B cell (primary cell): ENCODE measurements at regions not wholly inside any gene's neighbourhood (a gene's known extent, or its start where the extent isn't known, plus 50 kb on each side); places are given as distances from the start of the nearest gene placed in this dataset.

Source experiments
- ATAC-seq: fragments of 200-7000 bp; cut with Tn5 transposase; one replicate; pipeline ENCODE4 v1.10.0; 2021; ENCODE audit warnings: low read depth, mild to moderate bottlenecking, moderate number of reproducible peaks, moderate library complexity
- CTCF ChIA-PET: fragments of 350-600 bp; sonication (Branson Sonifier 250); formaldehyde crosslinking; loops from one replicate; lab custom pipeline; 2021; ENCODE audit warnings: antibody characterized with exemption, inconsistent platforms; lab: Charles Lee
- POLR2A ChIA-PET: fragments of 350-600 bp; sonication (Branson Sonifier 250); formaldehyde crosslinking; loops from one replicate; lab custom pipeline; 2021; ENCODE audit warnings: antibody characterized with exemption; lab: Charles Lee
- DNase-seq: peaks from one replicate; pipeline ENCODE4 v3.0.0; 2013
- H2AFZ ChIP-seq: 2 replicates; pipeline ENCODE4 v1.6.1; 2012; ENCODE audit warnings: mild to moderate bottlenecking, low read depth, low read length; ENCODE audit not compliant: insufficient read depth, poor library complexity, severe bottlenecking
- H3K27ac ChIP-seq, 2 donors: 1 replicate in 1 of 2; 2 replicates in 1 of 2; pipeline ENCODE4 v1.5.1; 2012 to 2013; ENCODE audit warnings: low read length in 2 of 2, mild to moderate bottlenecking in 2 of 2, moderate library complexity in 1 of 2
- H3K27me3 ChIP-seq, 4 experiments: fragments of 200-600 bp in 1 of 4; sonication (generic) in 1 of 4; replicated peaks in 1 of 4; 1 replicate in 2 of 4; 2 replicates in 2 of 4; pipeline versions ENCODE4 v1.6.1 to v1.7.0; 2013 to 2016; ENCODE audit warnings: low read length in 3 of 4, mild to moderate bottlenecking in 2 of 4, mixed read lengths in 1 of 4, moderate library complexity in 1 of 4; ENCODE audit not compliant: insufficient read depth in 4 of 4, control insufficient read depth in 3 of 4; ENCODE audit errors: control extremely low read depth in 1 of 4
- H3K36me3 ChIP-seq, 2 experiments: replicated peaks in 1 of 2; 1 replicate in 1 of 2; 2 replicates in 1 of 2; pipeline versions ENCODE4 v1.6.1 to v1.7.1; 2013; ENCODE audit warnings: low read length in 1 of 2; ENCODE audit not compliant: insufficient read depth in 2 of 2, control insufficient read depth in 1 of 2; ENCODE audit errors: control extremely low read depth in 1 of 2, extremely low read depth in 1 of 2
- H3K4me1 ChIP-seq, 2 donors: fragments of 200-600 bp in 1 of 2; sonication (generic) in 1 of 2; 1 replicate in 1 of 2; 2 replicates in 1 of 2; pipeline versions ENCODE4 v1.5.1 to v1.6.1; 2013 to 2017; ENCODE audit warnings: low read length in 2 of 2; ENCODE audit not compliant: control insufficient read depth in 2 of 2, insufficient read depth in 2 of 2
- H3K4me2 ChIP-seq: replicated peaks from 2 replicates; pipeline ENCODE3; 2012; ENCODE audit warnings: mild to moderate bottlenecking, low read depth, low read length; ENCODE audit not compliant: poor library complexity, severe bottlenecking
- H3K4me3 ChIP-seq, 5 experiments: fragments of 200-600 bp in 1 of 5; sonication (generic) in 1 of 5; 1 replicate in 3 of 5; 2 replicates in 2 of 5; pipeline versions ENCODE4 v1.5.1 to v1.7.0; 2011 to 2016; ENCODE audit warnings: low read length in 4 of 5, mild to moderate bottlenecking in 4 of 5, low read depth in 2 of 5, control low read depth in 1 of 5, moderate library complexity in 1 of 5; ENCODE audit not compliant: insufficient read depth in 1 of 5; ENCODE audit errors: control extremely low read depth in 1 of 5, extremely low read depth in 1 of 5
- H3K79me2 ChIP-seq: fragments of 200-600 bp; sonication (generic); one replicate; pipeline ENCODE4 v1.6.0; 2016; ENCODE audit warnings: low read length; ENCODE audit not compliant: control insufficient read depth, insufficient read depth
- H3K9ac ChIP-seq: fragments of 200-600 bp; sonication (generic); 2 replicates; pipeline ENCODE4 v1.6.1; 2017; ENCODE audit warnings: mild to moderate bottlenecking, low read length, moderate library complexity
- H3K9me3 ChIP-seq, 3 donors: one replicate each; pipeline versions ENCODE4 v1.6.1 to v1.7.1; 2013; ENCODE audit warnings: low read length in 2 of 3; ENCODE audit not compliant: control insufficient read depth in 2 of 3, insufficient read depth in 1 of 3; ENCODE audit errors: control extremely low read depth in 1 of 3
- H4K20me1 ChIP-seq: 2 replicates; pipeline ENCODE4 v1.6.0; 2012; ENCODE audit warnings: mild to moderate bottlenecking, low read length; ENCODE audit not compliant: insufficient read depth, control insufficient read depth, poor library complexity, severe bottlenecking
- H3K27ac Mint-ChIP-seq: one replicate; pipeline ENCODE4 v1.8.0; 2021; ENCODE audit warnings: mixed read lengths
- H3K27me3 Mint-ChIP-seq: one replicate; pipeline ENCODE4 v1.8.0; 2021; ENCODE audit warnings: mixed read lengths
- H3K4me1 Mint-ChIP-seq: one replicate; pipeline ENCODE4 v1.8.0; 2021; ENCODE audit warnings: mixed read lengths
- H3K4me3 Mint-ChIP-seq: one replicate; pipeline ENCODE4 v1.8.0; 2021; ENCODE audit warnings: mixed read lengths
- H3K9me3 Mint-ChIP-seq: one replicate; pipeline ENCODE4 v1.8.0; 2022; ENCODE audit warnings: mixed read lengths; ENCODE audit not compliant: insufficient read depth
- CTCF ChIP-seq: fragments of 200-600 bp; IDR thresholded peaks from one replicate; pipeline ENCODE4 v1.8.0; 2022; ENCODE audit warnings: antibody characterized with exemption, mild to moderate bottlenecking
- EZH2 ChIP-seq: IDR thresholded peaks from 2 replicates; pipeline ENCODE4 v1.6.1; 2012; ENCODE audit warnings: borderline replicate concordance, low read depth, mild to moderate bottlenecking, moderate library complexity, low read length; ENCODE audit not compliant: insufficient read depth, poor library complexity, severe bottlenecking
- WGBS: methylation state at CpG from one replicate; pipeline ENCODE4 v1.1.5; 2013; ENCODE audit warnings: missing lambda C conversion rate; ENCODE audit not compliant: insufficient coverage; 5-methylcytosine and 5-hydroxymethylcytosine counted together
- intact Hi-C: fragments of 100-400 bp; cut with micrococcal nuclease; formaldehyde crosslinking; loops from one replicate; pipeline ENCODE4 v1.10.0; 2022

- no peak overlapping the region for H3K9ac ChIP-seq
- CTCF ChIA-PET = no interaction called here
- H3K4me1 Mint-ChIP-seq = no peaks in the 10 kb centered on the region
- H4K20me1 ChIP-seq = no peaks in the 10 kb centered on the region
- H3K9me3 Mint-ChIP-seq = no peaks in the 10 kb centered on the region
- no peak overlapping the region for H3K4me2 ChIP-seq
- H3K9me3 ChIP-seq = no peaks in the 10 kb centered on the region
- WGBS = 80% methylated on average over 1 of the region's 2 CpGs
- no peak overlapping the region for H3K4me3 Mint-ChIP-seq
- H3K27me3 Mint-ChIP-seq = no peaks in the 10 kb centered on the region
- H2AFZ ChIP-seq = no peak overlapping the region
- no peaks in the 10 kb centered on the region for H3K4me1 ChIP-seq
- H3K27me3 ChIP-seq = no peaks in the 10 kb centered on the region
- POLR2A ChIA-PET = no interaction called here
- ATAC-seq (no peak), DNase-seq (no peak)
- H3K27ac Mint-ChIP-seq = no peak overlapping the region
- H3K4me3 ChIP-seq = no peak overlapping the region
- intact Hi-C loops = no loop called here
- TF ChIP-seq EZH2 = no peak
- no peak for TF ChIP-seq CTCF
- H3K79me2 ChIP-seq = no peaks in the 10 kb centered on the region
- no peaks in the 10 kb centered on the region for H3K36me3 ChIP-seq
- no peak overlapping the region for H3K27ac ChIP-seq
Measured at GRCh38 chrY:18650746-18651145, 104.2 kb downstream of the HSFY1 start.

- H3K4me2 ChIP-seq = no peak overlapping the region
- Mint-ChIP-seq H3K9me3 (no peaks in the 10 kb centered on the region), H3K4me1 (no peaks in the 10 kb centered on the region), H3K27me3 (no peaks in the 10 kb centered on the region), H3K27ac (no peak overlapping the region), H3K4me3 (no peak overlapping the region)
- no CpG with 5 or more reads among the region's 2 CpGs for WGBS
- H4K20me1 ChIP-seq = no peaks in the 10 kb centered on the region
- TF ChIP-seq EZH2 (no peak), CTCF (no peak)
- H3K9ac ChIP-seq = no peak overlapping the region
- H3K27ac ChIP-seq = no peak overlapping the region
- H3K9me3 ChIP-seq = no peaks in the 10 kb centered on the region
- no peaks in the 10 kb centered on the region for H3K27me3 ChIP-seq
- ATAC-seq (no peak), DNase-seq (no peak)
- POLR2A ChIA-PET = no interaction called here
- no peaks in the 10 kb centered on the region for H3K79me2 ChIP-seq
- H3K4me3 ChIP-seq = no peak overlapping the region
- CTCF ChIA-PET = no interaction called here
- intact Hi-C loops = no loop called here
- H2AFZ ChIP-seq = no peak overlapping the region
- no peaks in the 10 kb centered on the region for H3K36me3 ChIP-seq
- H3K4me1 ChIP-seq = no peaks in the 10 kb centered on the region
Measured at GRCh38 chrY:18664559-18664958, 109.0 kb downstream of the HSFY2 start.
